PC-3 (cell line): ENCODE measurements at regions not wholly inside any gene's neighbourhood (a gene's known extent, or its start where the extent isn't known, plus 50 kb on each side); places are given as distances from the start of the nearest gene placed in this dataset.

Source experiments
- ATAC-seq: fragments of 200-7000 bp; cut with Tn5 transposase; 2 replicates; pipeline ENCODE4 v1.9.1; 2020; ENCODE audit warnings: mild to moderate bottlenecking, moderate library complexity
- BruUV-seq: library from RNA; stranded (reverse); fragments of 400-500 nt; replicated peaks from 2 replicates; lab custom pipeline; 2021; lab: Mats Ljungman, UMichigan
- CTCF ChIA-PET: fragments of 300-600 bp; sonication (Branson Sonifier 250); formaldehyde crosslinking; loops from one replicate; lab custom pipeline; 2022; ENCODE audit warnings: antibody characterized with exemption; lab: Charles Lee
- POLR2A ChIA-PET: fragments of 300-600 bp; sonication (Branson Sonifier 250); formaldehyde crosslinking; loops from one replicate; lab custom pipeline; 2022; ENCODE audit warnings: antibody characterized with exemption; ENCODE audit not compliant: unreplicated experiment; lab: Charles Lee
- DNase-seq: peaks from one replicate; pipeline ENCODE4 v3.0.0-alpha.2; 2015
- H2AFZ ChIP-seq: fragments of 300-600 bp; sonication (generic); 2 replicates; pipeline ENCODE4 v1.6.0; 2016; ENCODE audit warnings: antibody characterized with exemption, low read length
- H3F3A ChIP-seq: fragments of 300-600 bp; sonication (generic); one replicate; pipeline ENCODE4 v1.6.0; 2017; ENCODE audit warnings: antibody characterized with exemption, low read length, control low read depth, mild to moderate bottlenecking; ENCODE audit not compliant: unreplicated experiment
- H3K27ac ChIP-seq: fragments of 300-600 bp; sonication (generic); 2 replicates; pipeline ENCODE4 v1.5.1; 2016; ENCODE audit warnings: mild to moderate bottlenecking, low read length
- H3K27me3 ChIP-seq: fragments of 300-600 bp; sonication (generic); 2 replicates; pipeline ENCODE4 v1.6.1; 2016; ENCODE audit warnings: low read length, mixed read lengths
- H3K36me3 ChIP-seq: fragments of 300-600 bp; sonication (generic); 2 replicates; pipeline ENCODE4 v1.6.1; 2016; ENCODE audit warnings: low read depth, mixed run types, low read length, mixed read lengths
- H3K4me1 ChIP-seq: fragments of 300-600 bp; sonication (generic); 2 replicates; pipeline ENCODE4 v1.5.1; 2016; ENCODE audit warnings: low read length; ENCODE audit not compliant: insufficient read depth
- H3K4me2 ChIP-seq: fragments of 300-600 bp; sonication (generic); 2 replicates; pipeline ENCODE4 v1.6.0; 2016; ENCODE audit warnings: low read length
- H3K4me3 ChIP-seq: fragments of 300-600 bp; sonication (generic); 2 replicates; pipeline ENCODE4 v1.5.1; 2016; ENCODE audit warnings: mild to moderate bottlenecking, low read length, mixed read lengths
- H3K79me2 ChIP-seq: fragments of 300-600 bp; sonication (generic); 2 replicates; pipeline ENCODE4 v1.6.1; 2017; ENCODE audit warnings: low read length, mixed read lengths
- H3K9ac ChIP-seq: fragments of 300-600 bp; sonication (generic); 2 replicates; pipeline ENCODE4 v1.6.0; 2016; ENCODE audit warnings: mild to moderate bottlenecking, low read length
- H3K9me2 ChIP-seq: fragments of 300-600 bp; sonication (generic); replicated peaks from 2 replicates; pipeline ENCODE4 v1.6.1; 2016; ENCODE audit warnings: mixed run types, low read length, mixed read lengths
- H3K9me3 ChIP-seq: fragments of 300-600 bp; sonication (generic); 2 replicates; pipeline ENCODE4 v1.6.1; 2016; ENCODE audit warnings: low read length, mixed read lengths
- H4K20me1 ChIP-seq: fragments of 300-600 bp; sonication (generic); 2 replicates; pipeline ENCODE4 v1.6.1; 2016; ENCODE audit warnings: low read length, mixed read lengths
- EZH2 ChIP-seq: fragments of 300-600 bp; sonication (generic); IDR thresholded peaks from one replicate; pipeline ENCODE4 v1.6.1; 2017; ENCODE audit warnings: antibody characterized with exemption, mild to moderate bottlenecking, low read length; ENCODE audit not compliant: unreplicated experiment
- EZH2phosphoT487 ChIP-seq: fragments of 300-600 bp; sonication (generic); IDR thresholded peaks from 2 replicates; pipeline ENCODE4 v1.6.1; 2018; ENCODE audit warnings: mild to moderate bottlenecking, antibody characterized with exemption, low read length, borderline replicate concordance
- intact Hi-C: fragments of 100-400 bp; cut with micrococcal nuclease; formaldehyde crosslinking; loops from 2 replicates; pipeline ENCODE4 v1.9.0; 2023
- TF ChIP-seq, protein P1 (sequence below): fragments of 300-600 bp; sonication (generic); conservative IDR thresholded peaks from 2 replicates; pipeline ENCODE4 v1.5.1; 2017; ENCODE audit warnings: antibody characterized with exemption, low read depth, mild to moderate bottlenecking, low read length

DNA sequence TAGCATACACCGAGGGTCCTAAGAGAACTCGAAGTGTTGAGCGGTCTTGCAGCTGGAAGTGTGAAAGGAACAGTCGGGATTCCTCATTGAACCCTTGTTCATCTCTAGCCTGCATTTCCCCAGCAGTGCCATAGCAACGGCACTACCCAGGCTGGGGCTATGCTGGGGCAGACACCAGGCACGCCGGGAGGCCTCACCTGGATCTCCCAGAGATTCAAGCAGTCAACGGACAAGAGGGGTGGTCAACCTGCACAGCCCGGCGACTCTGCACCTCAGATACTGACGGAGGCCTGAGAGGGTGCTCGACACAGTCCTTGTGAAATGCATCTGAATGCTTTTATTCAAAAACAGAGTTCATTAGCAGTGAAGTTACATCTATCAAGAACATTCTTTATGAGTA lies 604.2 kb downstream of the GALR1 start:
- BruUV-seq = no TSS peak
- ATAC-seq (no peak), DNase-seq (no peak)
- no peaks in the 10 kb centered on the region for H3K36me3 ChIP-seq
- no peak overlapping the region for H3K9ac ChIP-seq
- no peaks in the 10 kb centered on the region for H3K4me1 ChIP-seq
- H3K4me2 ChIP-seq = no peak overlapping the region
- no peak overlapping the region for H3K27ac ChIP-seq
- no peaks in the 10 kb centered on the region for H3K9me2 ChIP-seq
- H3K4me3 ChIP-seq = no peak overlapping the region
- H4K20me1 ChIP-seq = no peaks in the 10 kb centered on the region
- no peaks in the 10 kb centered on the region for H3F3A ChIP-seq
- H2AFZ ChIP-seq = no peak overlapping the region
- intact Hi-C loops = no loop called here
- TF ChIP-seq, protein P1, sequence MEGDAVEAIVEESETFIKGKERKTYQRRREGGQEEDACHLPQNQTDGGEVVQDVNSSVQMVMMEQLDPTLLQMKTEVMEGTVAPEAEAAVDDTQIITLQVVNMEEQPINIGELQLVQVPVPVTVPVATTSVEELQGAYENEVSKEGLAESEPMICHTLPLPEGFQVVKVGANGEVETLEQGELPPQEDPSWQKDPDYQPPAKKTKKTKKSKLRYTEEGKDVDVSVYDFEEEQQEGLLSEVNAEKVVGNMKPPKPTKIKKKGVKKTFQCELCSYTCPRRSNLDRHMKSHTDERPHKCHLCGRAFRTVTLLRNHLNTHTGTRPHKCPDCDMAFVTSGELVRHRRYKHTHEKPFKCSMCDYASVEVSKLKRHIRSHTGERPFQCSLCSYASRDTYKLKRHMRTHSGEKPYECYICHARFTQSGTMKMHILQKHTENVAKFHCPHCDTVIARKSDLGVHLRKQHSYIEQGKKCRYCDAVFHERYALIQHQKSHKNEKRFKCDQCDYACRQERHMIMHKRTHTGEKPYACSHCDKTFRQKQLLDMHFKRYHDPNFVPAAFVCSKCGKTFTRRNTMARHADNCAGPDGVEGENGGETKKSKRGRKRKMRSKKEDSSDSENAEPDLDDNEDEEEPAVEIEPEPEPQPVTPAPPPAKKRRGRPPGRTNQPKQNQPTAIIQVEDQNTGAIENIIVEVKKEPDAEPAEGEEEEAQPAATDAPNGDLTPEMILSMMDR = no peak
- TF ChIP-seq EZH2phosphoT487 = no peak
- TF ChIP-seq EZH2 = no peak
- no peaks in the 10 kb centered on the region for H3K9me3 ChIP-seq
- ChIA-PET CTCF (no interaction called here), POLR2A (no interaction called here)
- H3K79me2 ChIP-seq = no peaks in the 10 kb centered on the region
- H3K27me3 ChIP-seq = peaks cover 66% of the 10 kb centered on the region

DNA sequence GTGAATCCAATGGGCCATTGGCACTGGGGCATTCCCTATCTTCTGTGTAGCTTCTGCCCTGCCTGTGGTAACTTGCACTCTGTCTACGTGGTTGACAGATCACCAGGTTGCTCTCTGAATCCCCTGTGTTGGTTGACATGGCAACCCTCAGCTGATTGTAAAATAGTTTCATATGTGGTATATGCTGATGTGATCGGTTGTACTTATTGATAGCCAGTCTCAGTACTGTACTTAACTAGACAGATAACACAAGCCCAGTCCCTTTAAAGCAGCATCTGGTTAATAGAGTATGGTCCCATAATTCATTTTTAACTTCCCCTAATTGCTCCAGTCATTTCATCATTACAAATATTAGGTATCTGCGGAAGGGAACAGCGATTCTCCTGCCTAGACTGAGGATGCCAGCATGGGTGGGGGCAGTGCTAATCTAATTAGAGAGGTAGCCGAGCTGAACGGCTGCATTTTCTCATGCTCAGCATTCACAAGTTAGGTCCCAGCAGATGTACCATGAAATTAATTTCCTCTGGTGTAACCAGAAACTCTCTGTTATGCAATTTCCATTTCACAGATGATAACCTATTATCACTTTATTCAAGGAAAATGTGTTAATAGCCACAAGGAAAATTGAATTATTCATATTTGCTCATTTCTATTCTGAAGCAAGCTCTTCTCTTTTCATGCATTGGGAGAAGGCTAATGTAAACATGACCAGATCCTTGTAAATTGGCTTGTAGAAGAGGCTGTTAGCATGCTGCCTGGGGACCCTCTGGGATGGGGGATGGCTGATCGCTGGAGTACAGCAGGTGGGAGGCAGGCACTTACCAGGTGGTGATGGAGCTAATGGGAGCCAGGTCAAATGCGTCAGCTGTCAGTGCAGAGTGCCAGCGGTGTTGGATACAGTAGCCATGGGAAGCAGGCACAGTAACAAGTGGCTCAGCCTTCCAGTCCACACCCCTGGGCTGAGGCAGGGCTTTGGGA lies 608.3 kb downstream of the GALR1 start:
- Histone ChIP-seq H3F3A (no peaks in the 10 kb centered on the region), H3K9me3 (no peaks in the 10 kb centered on the region), H3K27me3 (peaks cover 68% of the 10 kb centered on the region), H3K4me3 (no peak overlapping the region), H3K36me3 (no peaks in the 10 kb centered on the region), H3K9me2 (no peaks in the 10 kb centered on the region), H3K9ac (no peak overlapping the region), H3K4me2 (no peak overlapping the region), H3K4me1 (no peaks in the 10 kb centered on the region), H4K20me1 (no peaks in the 10 kb centered on the region), H3K27ac (no peak overlapping the region), H3K79me2 (no peaks in the 10 kb centered on the region), H2AFZ (no peak overlapping the region)
- POLR2A ChIA-PET = no interaction called here
- no peak for TF ChIP-seq EZH2phosphoT487
- TF ChIP-seq EZH2 = no peak
- TF ChIP-seq, protein P1 = no peak
- ATAC-seq = no peak
- CTCF ChIA-PET = no interaction called here
- BruUV-seq = no TSS peak
- DNase-seq = no peak
- intact Hi-C loops = no loop called here

DNA sequence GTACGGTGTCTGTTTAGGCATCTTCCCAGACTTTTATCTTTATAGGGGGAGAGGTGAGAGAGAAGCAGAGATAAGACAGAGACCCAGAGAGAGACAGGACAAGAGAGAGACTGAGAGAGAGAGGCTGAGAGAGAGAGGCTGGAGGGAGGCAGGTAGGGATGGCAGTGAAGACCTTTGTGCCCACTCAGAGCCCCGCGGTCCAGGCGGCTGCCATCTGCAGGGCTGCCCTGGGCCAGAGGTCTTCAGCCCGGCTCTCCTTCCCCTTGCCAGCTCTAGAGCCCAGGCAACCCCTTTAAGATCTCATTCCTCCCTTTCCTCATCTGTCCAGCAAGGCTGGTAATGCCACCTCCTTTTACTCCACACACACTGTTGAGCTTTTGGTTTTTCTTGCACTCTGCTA lies 610.0 kb downstream of the GALR1 start:
- POLR2A ChIA-PET = no interaction called here
- no peaks in the 10 kb centered on the region for H3K36me3 ChIP-seq
- intact Hi-C loops = no loop called here

More for the DNA sequence above, 610.0 kb downstream of the GALR1 start:
- no peaks in the 10 kb centered on the region for H3K79me2 ChIP-seq
- DNase-seq (no peak), ATAC-seq (no peak)
- H3K27ac ChIP-seq = no peak overlapping the region
- H3K9me3 ChIP-seq = no peaks in the 10 kb centered on the region
- H3K4me1 ChIP-seq = no peaks in the 10 kb centered on the region
- no peaks in the 10 kb centered on the region for H3F3A ChIP-seq
- H4K20me1 ChIP-seq = no peaks in the 10 kb centered on the region
- BruUV-seq = no TSS peak
- H3K9me2 ChIP-seq = no peaks in the 10 kb centered on the region
- CTCF ChIA-PET = no interaction called here
- H3K27me3 ChIP-seq = peaks cover 51% of the 10 kb centered on the region
- H3K4me2 ChIP-seq = no peak overlapping the region
- no peak overlapping the region for H3K9ac ChIP-seq
- TF ChIP-seq EZH2phosphoT487 (no peak), EZH2 (no peak)
- TF ChIP-seq, protein P1 = no peak
- no peak overlapping the region for H3K4me3 ChIP-seq
- H2AFZ ChIP-seq = no peak overlapping the region
